ENCODE measurements at regions not wholly inside any gene's neighbourhood (a gene's known extent, or its start where the extent isn't known, plus 50 kb on each side); places are given as distances from the start of the nearest gene placed in this dataset.

DNA sequence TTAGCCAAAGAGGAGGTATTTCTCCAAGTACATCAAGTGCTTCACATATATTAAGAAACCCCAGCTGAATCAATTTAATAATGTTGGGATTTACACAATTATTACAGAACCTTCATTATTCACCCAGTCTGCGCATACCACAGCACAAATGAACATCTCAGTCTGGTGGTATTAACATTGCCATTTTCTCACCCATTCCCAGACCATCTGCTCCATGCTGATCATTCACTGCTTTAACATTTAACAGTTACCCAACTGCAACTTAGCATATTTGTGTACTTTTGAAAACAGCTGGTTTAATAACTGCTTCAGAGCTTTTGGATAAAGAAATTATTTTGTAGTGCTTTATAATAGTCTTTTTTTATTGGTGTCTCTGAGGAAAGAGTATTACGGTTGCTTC is 1072.1 kb downstream of the NXPH1 start:
- CTCF ChIA-PET = no interaction called here
- Mint-ChIP-seq H3K27ac (no peak overlapping the region), H3K4me1 (ENCODE audit: low read depth) (no peaks in the 10 kb centered on the region), H3K36me3 (ENCODE audit: low read depth) (no peaks in the 10 kb centered on the region), H3K9me3 (peaks cover 7% of the 10 kb centered on the region), H3K27me3 (no peaks in the 10 kb centered on the region), H3K4me3 (no peak overlapping the region)
- H3K36me3 ChIP-seq (ENCODE audit: insufficient read depth, low read length) = no peaks in the 10 kb centered on the region
- intact Hi-C loops (cut with DNase I, micrococcal nuclease) = no loop called here
- no peak overlapping the region for H3K4me3 ChIP-seq (ENCODE audit: low read length)
- no peak overlapping the region for H3K27ac ChIP-seq (ENCODE audit: low read depth in 1 of 2, low read length in 2 of 2)
- POLR2A ChIA-PET = no interaction called here
- H3K4me1 ChIP-seq (ENCODE audit: insufficient read depth, low read length) = no peaks in the 10 kb centered on the region
- TF ChIP-seq, protein P1, sequence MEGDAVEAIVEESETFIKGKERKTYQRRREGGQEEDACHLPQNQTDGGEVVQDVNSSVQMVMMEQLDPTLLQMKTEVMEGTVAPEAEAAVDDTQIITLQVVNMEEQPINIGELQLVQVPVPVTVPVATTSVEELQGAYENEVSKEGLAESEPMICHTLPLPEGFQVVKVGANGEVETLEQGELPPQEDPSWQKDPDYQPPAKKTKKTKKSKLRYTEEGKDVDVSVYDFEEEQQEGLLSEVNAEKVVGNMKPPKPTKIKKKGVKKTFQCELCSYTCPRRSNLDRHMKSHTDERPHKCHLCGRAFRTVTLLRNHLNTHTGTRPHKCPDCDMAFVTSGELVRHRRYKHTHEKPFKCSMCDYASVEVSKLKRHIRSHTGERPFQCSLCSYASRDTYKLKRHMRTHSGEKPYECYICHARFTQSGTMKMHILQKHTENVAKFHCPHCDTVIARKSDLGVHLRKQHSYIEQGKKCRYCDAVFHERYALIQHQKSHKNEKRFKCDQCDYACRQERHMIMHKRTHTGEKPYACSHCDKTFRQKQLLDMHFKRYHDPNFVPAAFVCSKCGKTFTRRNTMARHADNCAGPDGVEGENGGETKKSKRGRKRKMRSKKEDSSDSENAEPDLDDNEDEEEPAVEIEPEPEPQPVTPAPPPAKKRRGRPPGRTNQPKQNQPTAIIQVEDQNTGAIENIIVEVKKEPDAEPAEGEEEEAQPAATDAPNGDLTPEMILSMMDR (IDR thresholded peaks at IDR 0.05) = no peak
- H3K27me3 ChIP-seq (ENCODE audit: control insufficient read depth in 1 of 2, insufficient read depth in 2 of 2, low read length in 2 of 2) = no peaks in the 10 kb centered on the region
- H3K9me3 ChIP-seq (ENCODE audit: control insufficient read depth in 1 of 2, insufficient read depth in 1 of 2, low read length in 2 of 2) = peaks cover 0 to 3% of the 10 kb centered on the region in 2 experiments
- ATAC-seq (ENCODE audit: poor library complexity) (no peak), DNase-seq (no peak)

DNA sequence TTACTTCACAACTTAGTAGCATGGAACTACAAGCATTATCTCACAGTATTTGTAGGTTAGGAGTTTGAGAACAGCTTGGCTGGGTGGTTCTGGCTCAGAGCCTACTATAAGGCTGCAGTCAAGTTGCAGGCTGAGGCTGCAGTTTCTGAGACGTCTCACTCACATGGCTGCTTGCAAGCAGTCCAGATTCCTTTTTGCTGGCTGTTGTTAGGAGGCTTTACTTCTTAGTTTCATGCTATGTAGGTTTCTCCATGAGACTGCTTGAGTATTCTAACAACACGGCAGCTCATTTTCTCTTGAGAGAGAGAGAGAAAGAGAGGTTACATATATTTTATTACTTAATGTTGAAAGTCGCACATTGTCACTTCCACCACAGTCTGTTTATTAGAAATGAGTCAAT is 1073.9 kb downstream of the NXPH1 start:
- Histone ChIP-seq H3K27ac (ENCODE audit: low read depth in 1 of 2, low read length in 2 of 2) (no peak overlapping the region), H3K4me3 (ENCODE audit: low read length) (no peak overlapping the region), H3K4me1 (ENCODE audit: insufficient read depth, low read length) (no peaks in the 10 kb centered on the region), H3K27me3 (ENCODE audit: control insufficient read depth in 1 of 2, insufficient read depth in 2 of 2, low read length in 2 of 2) (no peaks in the 10 kb centered on the region), H3K36me3 (ENCODE audit: insufficient read depth, low read length) (no peaks in the 10 kb centered on the region), H3K9me3 (ENCODE audit: control insufficient read depth in 1 of 2, insufficient read depth in 1 of 2, low read length in 2 of 2) (no peaks in the 10 kb centered on the region)
- Mint-ChIP-seq H3K4me3 (no peak overlapping the region), H3K9me3 (peaks cover 9% of the 10 kb centered on the region), H3K4me1 (ENCODE audit: low read depth) (no peaks in the 10 kb centered on the region), H3K27me3 (no peaks in the 10 kb centered on the region), H3K27ac (no peak overlapping the region), H3K36me3 (ENCODE audit: low read depth) (no peaks in the 10 kb centered on the region)
- CTCF ChIA-PET = no interaction called here
- POLR2A ChIA-PET = no interaction called here
- DNase-seq = no peak
- intact Hi-C loops (cut with DNase I, micrococcal nuclease) = no loop called here
- TF ChIP-seq, protein P1 (IDR thresholded peaks at IDR 0.05) = no peak
- no peak for ATAC-seq (ENCODE audit: poor library complexity)

DNA sequence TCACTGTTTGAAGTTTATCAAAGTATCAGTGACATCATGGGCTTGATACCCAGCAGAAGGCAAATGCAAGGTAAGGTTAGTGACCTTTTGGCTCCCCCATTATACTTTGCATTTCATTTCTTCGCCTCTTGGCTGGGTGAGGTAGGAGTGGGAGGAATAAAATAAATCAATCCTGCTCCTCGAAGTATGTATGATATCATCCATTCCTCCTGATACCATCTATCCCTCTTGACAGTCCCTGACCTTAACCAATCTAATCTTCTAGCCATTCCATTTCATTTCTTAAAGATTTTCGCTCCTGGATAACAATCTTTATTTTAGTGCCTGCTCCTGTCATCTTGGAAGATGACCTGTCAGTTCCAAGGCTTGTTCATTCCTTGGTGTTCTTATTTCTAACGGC is 1083.3 kb downstream of the NXPH1 start:
- intact Hi-C loops (cut with DNase I, micrococcal nuclease) = no loop called here
- Histone ChIP-seq H3K27ac (ENCODE audit: low read depth in 1 of 2, low read length in 2 of 2) (no peak overlapping the region), H3K4me3 (ENCODE audit: low read length) (no peak overlapping the region), H3K9me3 (ENCODE audit: control insufficient read depth in 1 of 2, insufficient read depth in 1 of 2, low read length in 2 of 2) (peaks cover 0 to 6% of the 10 kb centered on the region in 2 experiments), H3K36me3 (ENCODE audit: insufficient read depth, low read length) (no peaks in the 10 kb centered on the region), H3K27me3 (ENCODE audit: control insufficient read depth in 1 of 2, insufficient read depth in 2 of 2, low read length in 2 of 2) (no peaks in the 10 kb centered on the region), H3K4me1 (ENCODE audit: insufficient read depth, low read length) (no peaks in the 10 kb centered on the region)
- CTCF ChIA-PET = no interaction called here
- DNase-seq (no peak), ATAC-seq (ENCODE audit: poor library complexity) (no peak)
- no peaks in the 10 kb centered on the region for H3K36me3 Mint-ChIP-seq (ENCODE audit: low read depth)
- no peak overlapping the region for H3K27ac Mint-ChIP-seq
- POLR2A ChIA-PET = no interaction called here
- no peaks in the 10 kb centered on the region for H3K4me1 Mint-ChIP-seq (ENCODE audit: low read depth)
- no peak overlapping the region for H3K4me3 Mint-ChIP-seq
- H3K9me3 Mint-ChIP-seq = peaks cover 14% of the 10 kb centered on the region
- TF ChIP-seq, protein P1 (IDR thresholded peaks at IDR 0.05) = no peak
- H3K27me3 Mint-ChIP-seq = no peaks in the 10 kb centered on the region
